ENCODE measurements at regions not wholly inside any gene's neighbourhood (a gene's known extent, or its start where the extent isn't known, plus 50 kb on each side); places are given as distances from the start of the nearest gene placed in this dataset.

- no peak for DNase-seq (ENCODE audit: low spot score in 2 of 2)
- WGBS: 71% methylated on average over 7 of the region's 7 CpGs
- no peak overlapping the region for H3K27ac ChIP-seq
- no peaks in the 10 kb centered on the region for H3K4me1 ChIP-seq
- no peaks in the 10 kb centered on the region for H3K36me3 ChIP-seq
- no peaks in the 10 kb centered on the region for H3K9me3 ChIP-seq
- H3K27me3 ChIP-seq: no peaks in the 10 kb centered on the region
- no peak overlapping the region for H3K4me3 ChIP-seq
- TF ChIP-seq POLR2A (IDR thresholded peaks at IDR 0.05) (no peak), POLR2AphosphoS5 (IDR thresholded peaks at IDR 0.05) (no peak), CTCF (IDR thresholded peaks at IDR 0.05) (no peak)
Observed at GRCh38 chr5:14069021-14069420, 74.1 kb upstream of the TRIO start.

DNA sequence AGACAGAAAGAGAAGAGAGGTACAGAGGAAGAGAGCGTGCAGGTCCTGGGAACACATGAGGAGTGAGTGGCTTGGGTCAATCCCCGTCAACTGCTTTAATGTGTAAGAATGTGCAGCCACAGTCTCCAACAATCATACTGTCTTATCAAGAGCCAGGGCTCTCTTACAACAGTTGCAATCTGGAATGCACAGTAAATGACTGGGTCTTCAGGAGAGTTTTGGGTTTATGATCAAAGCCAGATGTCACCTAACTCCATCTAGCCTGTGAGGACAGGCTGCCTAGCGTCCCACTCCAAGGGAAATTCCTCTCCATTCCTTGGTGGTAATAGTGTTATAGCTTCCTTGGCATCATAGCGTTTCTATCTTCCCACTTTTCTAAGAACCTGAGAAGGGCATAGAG is 75.0 kb upstream of the TRIO start:
- Histone ChIP-seq H3K4me3 (no peak overlapping the region), H3K4me1 (no peaks in the 10 kb centered on the region), H3K36me3 (no peaks in the 10 kb centered on the region), H3K27me3 (no peaks in the 10 kb centered on the region), H3K27ac (no peak overlapping the region), H3K9me3 (no peaks in the 10 kb centered on the region)
- no peak for TF ChIP-seq EP300 (IDR thresholded peaks at IDR 0.05)
- no peak for TF ChIP-seq POLR2AphosphoS5 (IDR thresholded peaks at IDR 0.05)
- no peak for TF ChIP-seq POLR2A (IDR thresholded peaks at IDR 0.05)
- no peak for TF ChIP-seq CTCF (IDR thresholded peaks at IDR 0.05)
- WGBS: 68% methylated on average over 4 of the region's 4 CpGs
- no peak for DNase-seq (ENCODE audit: low spot score in 2 of 2)

DNA sequence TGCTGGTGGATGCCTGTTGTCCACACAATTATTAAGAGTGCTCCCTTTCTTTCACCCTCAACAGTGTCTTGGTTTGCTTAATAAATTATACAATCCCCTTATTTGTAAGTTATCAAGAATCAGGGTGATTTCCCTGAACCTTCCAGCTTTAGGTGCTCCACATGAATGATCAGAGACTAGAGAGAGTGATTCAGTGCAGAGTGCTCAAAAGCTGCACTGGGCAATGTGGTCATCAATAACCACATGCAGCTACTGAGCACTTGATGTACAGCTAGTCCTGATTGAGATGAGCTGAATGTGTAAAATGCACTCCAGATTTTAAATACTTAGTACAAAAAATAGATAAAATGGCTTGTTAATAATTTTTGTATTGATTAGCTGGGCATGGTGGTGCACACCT is 76.8 kb upstream of the TRIO start:
- TF ChIP-seq POLR2A (IDR thresholded peaks at IDR 0.05) (no peak), EP300 (IDR thresholded peaks at IDR 0.05) (no peak), POLR2AphosphoS5 (IDR thresholded peaks at IDR 0.05) (no peak), CTCF (IDR thresholded peaks at IDR 0.05) (no peak)

DNA sequence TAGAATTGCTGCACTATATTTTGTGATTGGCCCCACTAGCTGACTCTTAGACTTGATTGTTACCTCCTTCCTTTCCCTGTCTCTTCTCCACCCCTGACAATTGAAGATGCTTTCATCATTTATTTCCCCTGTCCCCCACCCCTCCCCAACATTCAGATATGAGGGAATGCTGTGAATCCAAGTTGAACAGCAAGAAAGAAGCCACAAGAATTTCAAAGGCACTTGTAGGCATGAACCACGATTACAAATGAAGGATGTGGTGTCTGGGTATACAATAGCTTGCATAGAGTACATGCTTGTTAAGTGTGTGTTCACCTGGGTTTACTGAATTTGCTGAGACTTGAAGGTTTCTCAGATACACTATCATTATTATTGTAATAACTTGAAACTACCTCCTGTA is 78.3 kb upstream of the TRIO start:
- no peaks in the 10 kb centered on the region for H3K36me3 ChIP-seq
- no peak overlapping the region for H3K4me3 ChIP-seq
- no peaks in the 10 kb centered on the region for H3K9me3 ChIP-seq
- no peaks in the 10 kb centered on the region for H3K27me3 ChIP-seq
- no peaks in the 10 kb centered on the region for H3K4me1 ChIP-seq
- 29% methylated on average over 1 of the region's 1 CpG for WGBS
- no peak overlapping the region for H3K27ac ChIP-seq
- TF ChIP-seq EP300 (IDR thresholded peaks at IDR 0.05) (no peak), CTCF (IDR thresholded peaks at IDR 0.05) (no peak), POLR2A (IDR thresholded peaks at IDR 0.05) (no peak), POLR2AphosphoS5 (IDR thresholded peaks at IDR 0.05) (no peak)
- no peak for DNase-seq (ENCODE audit: low spot score in 2 of 2)

More for the DNA sequence above, 76.8 kb upstream of the TRIO start:
- no peak for DNase-seq (ENCODE audit: low spot score in 2 of 2)
- no peaks in the 10 kb centered on the region for H3K4me1 ChIP-seq
- no peak overlapping the region for H3K27ac ChIP-seq
- H3K27me3 ChIP-seq: no peaks in the 10 kb centered on the region
- no peaks in the 10 kb centered on the region for H3K9me3 ChIP-seq
- no peaks in the 10 kb centered on the region for H3K36me3 ChIP-seq
- no peak overlapping the region for H3K4me3 ChIP-seq

DNA sequence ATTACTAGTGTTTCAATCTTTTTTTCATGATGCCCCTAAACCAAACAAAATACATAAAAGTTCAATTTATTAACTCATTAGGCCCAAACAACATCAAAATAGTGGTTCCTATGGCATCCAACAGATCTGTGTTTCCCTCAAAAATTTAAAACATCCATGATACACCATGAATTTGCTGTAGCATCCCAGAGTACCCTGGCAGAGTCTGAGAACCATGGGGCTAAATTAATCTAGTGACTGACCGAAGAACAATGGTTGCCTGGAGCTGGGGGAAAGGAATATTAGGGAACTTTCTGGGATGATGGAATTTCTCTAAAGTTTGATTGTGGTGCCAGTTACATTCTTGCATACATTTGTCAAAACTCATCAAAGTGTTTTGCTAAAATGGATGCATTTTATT is 79.5 kb upstream of the TRIO start:
- Histone ChIP-seq H3K27me3 (no peaks in the 10 kb centered on the region), H3K9me3 (no peaks in the 10 kb centered on the region), H3K4me1 (no peaks in the 10 kb centered on the region), H3K36me3 (no peaks in the 10 kb centered on the region), H3K27ac (no peak overlapping the region), H3K4me3 (no peak overlapping the region)
- TF ChIP-seq POLR2AphosphoS5 (IDR thresholded peaks at IDR 0.05) (no peak), EP300 (IDR thresholded peaks at IDR 0.05) (no peak), POLR2A (IDR thresholded peaks at IDR 0.05) (no peak), CTCF (IDR thresholded peaks at IDR 0.05) (no peak)
- no peak for DNase-seq (ENCODE audit: low spot score in 2 of 2)
- 89% methylated on average over 1 of the region's 1 CpG for WGBS
